Iris pigment epithelial cell (primary cell): ENCODE measurements at regions not wholly inside any gene's neighbourhood (a gene's known extent, or its start where the extent isn't known, plus 50 kb on each side); places are given as distances from the start of the nearest gene placed in this dataset.

Experiments
- DNase-seq: peaks from one replicate; pipeline ENCODE4 v3.0.0-alpha.2; 2011; ENCODE audit warnings: low read depth

DNA sequence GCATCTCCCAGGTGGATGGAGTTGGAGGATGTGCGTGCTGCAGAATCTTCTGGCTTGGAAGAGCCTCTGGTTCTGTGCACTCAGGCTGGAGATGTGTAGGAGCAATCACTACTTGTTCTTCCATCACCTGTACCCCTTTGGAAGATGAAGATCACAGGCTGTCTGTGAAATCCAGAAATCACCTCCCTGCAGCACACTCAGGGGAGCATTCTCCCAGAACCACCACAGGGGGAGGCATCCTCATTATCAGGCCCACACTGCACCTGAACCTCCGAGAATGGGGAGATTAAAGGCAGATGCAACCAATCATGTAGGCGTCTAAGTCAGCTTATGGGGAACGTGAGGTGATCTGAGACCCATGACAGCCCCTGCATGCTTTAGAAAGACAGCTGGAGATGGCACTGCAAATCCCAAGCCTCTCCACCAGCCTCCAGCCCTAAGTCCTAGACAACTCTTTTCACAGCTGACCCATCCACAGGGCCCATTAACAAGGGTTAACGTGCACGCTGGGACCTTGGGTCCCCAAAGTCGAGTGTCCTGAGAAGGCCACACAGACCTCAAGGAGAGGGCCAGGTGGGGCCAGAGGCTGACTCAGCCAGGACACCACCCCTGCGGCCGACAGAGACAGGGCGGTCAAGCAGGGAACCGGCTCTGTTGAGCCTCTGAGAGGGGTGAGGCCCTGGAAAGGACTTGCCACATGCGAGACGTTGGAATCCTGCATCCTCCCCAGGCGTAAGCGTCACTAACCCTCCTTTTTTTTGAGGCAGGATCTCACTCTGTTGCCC lies 314.9 kb downstream of the EIPR1 start:
- no peak for DNase-seq

DNA sequence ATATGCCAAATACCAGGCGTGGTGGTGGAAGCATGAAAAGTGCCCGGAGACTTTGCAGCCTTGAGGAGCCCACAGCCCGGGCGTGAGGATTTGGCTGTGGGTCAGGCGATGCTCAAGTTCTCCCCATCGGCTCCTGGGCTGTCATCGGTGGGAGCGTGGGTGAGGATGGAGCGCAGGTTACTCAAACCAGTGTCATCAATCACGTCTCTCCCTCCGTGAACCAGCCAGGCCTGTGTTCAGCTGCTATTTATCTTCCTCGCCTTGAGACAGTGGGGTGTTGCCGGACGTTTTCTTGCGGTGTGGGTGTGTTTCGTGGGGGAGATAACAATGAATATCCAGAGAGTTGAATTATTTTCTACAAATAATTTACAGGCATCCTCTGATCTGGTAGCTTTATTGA lies 317.6 kb downstream of the EIPR1 start:
- DNase-seq: no peak

DNA sequence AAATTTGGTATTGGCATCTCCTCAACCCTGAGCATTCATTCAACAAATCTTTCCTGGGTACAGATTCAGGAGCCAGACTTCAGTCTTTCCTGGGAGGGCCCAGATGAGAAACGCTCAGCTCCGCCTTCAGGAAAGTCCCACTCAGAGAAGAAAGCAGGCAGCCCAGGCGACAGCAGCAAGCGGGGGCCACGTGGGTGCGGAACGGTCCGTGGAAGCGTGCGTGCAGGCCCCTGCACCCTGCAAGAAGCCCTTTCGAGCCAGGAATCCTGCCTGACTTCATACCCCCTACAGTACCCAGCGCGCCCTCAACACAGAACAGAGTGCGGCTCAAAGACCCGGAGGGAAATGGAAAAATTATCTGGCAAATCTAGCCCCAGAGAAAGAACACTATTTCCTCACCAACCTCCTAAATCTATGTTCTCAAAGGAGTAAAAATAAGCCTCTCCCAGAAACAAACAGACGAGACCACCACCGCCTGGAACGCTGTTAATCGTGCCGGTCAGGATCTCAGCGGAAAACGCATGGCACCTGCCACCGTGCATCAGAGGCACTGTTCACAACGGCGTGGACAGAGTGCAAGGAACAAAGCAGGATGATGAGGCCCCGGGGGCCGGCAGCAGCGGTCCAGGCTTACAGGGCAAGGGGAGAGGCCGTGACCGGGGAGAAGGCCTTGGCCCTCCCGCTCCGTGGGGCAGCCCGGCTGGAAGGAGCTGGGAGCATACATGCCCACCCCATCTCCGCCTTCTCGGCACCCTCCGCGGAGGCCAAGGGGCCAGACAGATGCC lies 318.3 kb downstream of the EIPR1 start:
- DNase-seq: no peak

GRCh38 chr2:3054066-3054465 lies 323.6 kb downstream of the EIPR1 start:
- DNase-seq: no peak

GRCh38 chr2:3051266-3051665 lies 326.4 kb downstream of the EIPR1 start:
- no peak for DNase-seq

DNA sequence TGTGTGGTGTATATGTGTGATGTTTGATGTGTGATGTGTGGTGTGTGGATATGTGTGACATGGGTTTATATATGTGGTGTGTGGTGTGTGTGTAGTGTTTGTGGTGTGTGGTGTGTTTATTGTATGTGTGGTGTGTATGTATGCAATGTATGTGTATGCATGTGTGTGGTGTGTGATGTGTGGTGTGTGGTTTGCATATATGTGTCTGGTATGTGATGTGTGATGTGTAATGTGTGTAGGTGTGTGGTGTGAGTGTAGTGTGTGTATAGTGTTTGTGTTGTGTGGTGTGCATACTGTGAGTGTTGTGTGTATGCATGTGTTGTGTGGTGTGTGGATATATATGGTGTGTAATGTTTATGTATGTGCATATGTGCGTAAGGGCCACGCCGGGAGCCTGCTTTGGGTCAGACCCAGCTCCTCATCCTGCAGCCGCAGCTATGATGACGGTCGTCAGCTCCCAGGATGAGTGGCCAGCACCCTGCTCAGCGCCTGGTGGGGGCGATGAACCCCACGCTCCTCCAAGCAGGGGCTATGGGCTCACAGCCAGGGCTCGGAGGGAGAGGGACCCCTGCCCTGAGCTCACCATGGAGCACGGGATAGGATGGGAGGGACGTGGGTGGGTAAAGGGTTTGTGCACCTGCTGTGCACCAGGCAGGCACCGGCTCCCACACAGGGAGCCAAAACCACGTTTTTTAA lies 331.3 kb downstream of the EIPR1 start:
- no peak for DNase-seq

DNA sequence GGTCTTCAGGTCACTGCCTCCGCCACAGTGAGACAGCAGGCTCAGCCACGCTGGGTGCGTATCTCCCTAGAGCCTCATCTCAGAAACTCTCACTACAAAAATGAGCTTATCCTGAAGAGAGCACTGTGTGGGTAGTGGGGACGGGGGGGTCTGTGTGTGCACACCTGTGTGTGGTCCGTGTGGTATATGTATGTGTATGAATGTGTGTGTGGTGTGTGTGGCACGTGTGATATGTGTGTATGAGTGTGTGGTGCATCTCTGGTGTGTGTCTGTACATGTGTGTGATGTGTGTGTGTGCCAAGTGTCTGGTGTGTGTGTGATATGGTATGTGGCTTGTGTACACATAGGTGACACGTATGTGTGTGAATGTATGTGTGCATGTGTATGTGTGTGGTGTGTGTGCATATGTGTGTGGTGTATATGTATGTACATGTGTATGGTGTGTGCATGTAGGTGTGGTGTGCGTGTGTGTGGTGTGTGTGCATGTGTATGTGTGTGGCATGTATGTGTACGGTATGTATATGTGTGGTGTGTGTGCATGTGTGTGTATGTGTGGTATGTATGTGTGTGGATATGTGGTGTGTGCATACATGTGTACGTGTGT lies 332.2 kb downstream of the EIPR1 start:
- no peak for DNase-seq

GRCh38 chr2:3044587-3045317 lies 332.9 kb downstream of the EIPR1 start:
- DNase-seq: no peak

- no peak for DNase-seq
Observed at GRCh38 chr2:3043726-3044125, 333.9 kb downstream of the EIPR1 start.

- no peak for DNase-seq
Observed at GRCh38 chr2:3042601-3043585, 334.7 kb downstream of the EIPR1 start.

- DNase-seq: no peak
Observed at GRCh38 chr2:3041841-3042600, 335.6 kb downstream of the EIPR1 start.

GRCh38 chr2:3041246-3041645 lies 336.4 kb downstream of the EIPR1 start:
- DNase-seq: no peak

DNA sequence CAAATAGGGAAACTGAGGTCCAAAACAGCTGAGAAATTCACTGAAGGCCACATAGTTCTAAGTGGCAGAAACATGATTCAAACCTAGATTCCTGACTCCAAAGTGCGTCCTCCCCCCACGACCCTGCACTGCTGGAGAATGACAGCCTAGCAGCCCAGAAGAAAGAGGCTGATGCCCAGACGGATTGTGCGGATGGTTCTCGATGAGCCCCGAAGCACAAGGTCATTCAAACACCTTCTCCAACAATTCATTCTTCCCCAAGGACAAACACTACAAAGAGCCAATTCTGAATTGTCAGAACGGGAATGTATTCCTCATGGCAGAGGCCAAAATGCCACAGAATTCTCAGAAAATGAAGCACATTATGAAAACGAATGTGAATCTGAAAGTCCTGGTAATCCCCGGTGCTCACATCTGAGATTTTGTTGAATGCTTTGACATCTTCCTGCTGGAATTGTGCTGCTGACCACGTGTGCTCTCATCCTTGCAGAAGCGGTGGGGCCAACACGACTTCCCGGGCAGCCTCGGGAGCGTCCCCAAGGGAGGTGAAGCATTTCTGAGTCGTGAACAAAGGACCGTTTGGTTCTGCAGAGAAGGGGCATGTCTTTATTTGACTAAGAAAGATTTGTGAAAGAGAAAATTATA lies 337.0 kb downstream of the EIPR1 start:
- no peak for DNase-seq

DNA sequence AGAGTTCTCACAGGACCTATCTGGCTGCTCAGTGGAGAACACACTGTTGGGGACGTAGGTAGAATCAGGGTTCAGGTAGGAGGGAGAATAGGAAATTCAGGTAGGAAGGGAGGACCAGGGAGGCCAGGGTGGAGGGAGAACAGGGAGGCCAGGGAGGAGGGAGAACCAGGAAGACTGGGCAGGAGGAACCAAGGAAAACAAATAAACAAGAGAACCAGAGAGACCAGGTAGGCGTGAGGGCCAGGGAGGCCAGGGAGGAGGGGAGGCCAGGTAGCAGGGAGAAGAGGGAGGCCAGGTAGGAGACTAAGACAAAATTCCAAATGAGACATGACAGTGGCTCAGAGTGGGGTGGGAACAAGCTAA lies 337.6 kb downstream of the EIPR1 start:
- no peak for DNase-seq

GRCh38 chr2:3039188-3040065 lies 338.2 kb downstream of the EIPR1 start:
- no peak for DNase-seq

DNA sequence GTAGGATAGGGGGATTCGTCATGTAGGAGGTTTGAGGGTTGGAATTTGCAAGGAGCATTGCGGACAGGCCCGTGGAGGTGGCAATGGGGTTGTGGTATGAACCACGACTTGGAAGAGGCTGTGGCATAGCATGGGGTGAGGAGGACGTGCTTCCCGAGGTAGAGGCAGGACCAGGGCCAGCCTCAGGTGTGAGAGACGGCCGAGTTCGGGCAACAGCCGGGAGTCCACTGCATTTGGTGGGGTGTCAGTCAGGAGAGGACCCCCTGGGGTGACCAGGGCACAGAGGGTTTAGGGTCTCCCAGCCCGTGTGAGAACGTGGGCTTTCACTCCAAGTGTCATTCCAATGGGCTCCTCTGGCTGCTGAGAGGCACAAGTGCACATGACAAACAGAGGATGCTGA lies 339.0 kb downstream of the EIPR1 start:
- DNase-seq: no peak

DNA sequence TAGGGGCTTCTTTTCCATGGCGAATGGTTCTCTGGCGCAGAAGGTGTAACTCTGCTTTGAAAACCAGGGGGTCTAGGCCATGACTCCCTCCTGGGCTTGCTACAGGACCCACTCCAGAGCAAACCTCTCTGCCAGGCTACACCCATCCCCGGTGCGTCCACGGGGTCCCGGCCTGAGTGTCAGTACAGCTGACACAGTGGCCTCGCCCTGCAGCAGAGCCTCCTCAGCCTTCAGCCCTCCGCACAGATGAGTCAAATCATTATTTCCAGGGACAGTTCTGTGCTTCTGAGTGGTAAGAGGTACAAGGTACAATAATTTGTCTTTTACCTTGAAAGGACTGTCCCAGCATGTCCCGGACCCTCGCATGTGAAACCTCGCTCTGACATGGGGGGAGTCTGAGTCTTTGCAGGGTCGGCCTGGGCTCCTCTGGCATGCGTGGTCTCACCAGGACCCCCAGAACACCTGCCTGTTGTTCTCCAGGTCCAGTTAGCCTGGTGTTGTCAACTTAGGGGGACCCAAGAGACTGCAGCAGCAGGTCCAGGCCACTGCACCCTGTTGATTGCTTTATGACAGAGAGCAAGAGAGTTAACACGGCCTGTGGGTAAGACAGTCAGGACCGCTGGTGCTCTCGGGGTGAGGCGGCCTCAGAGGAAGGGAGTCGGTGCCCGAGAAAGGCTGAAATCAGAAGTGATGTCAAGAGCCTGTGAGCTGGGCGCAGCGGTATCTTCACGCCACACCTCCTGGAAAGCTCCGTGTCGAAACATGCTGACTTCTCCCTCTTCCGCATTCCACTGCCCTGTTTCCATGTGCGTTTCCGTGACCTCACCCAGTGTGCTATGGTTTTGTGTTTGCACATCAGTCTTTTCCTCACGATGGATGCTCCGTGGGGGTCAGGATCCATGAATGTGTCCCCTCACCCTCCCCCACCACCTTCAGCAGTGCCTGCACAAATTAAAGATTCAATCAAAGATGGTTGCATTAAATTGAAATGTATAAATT lies 340.1 kb downstream of the EIPR1 start:
- DNase-seq: no peak
